ENCODE measurements at regions not wholly inside any gene's neighbourhood (a gene's known extent, or its start where the extent isn't known, plus 50 kb on each side); places are given as distances from the start of the nearest gene placed in this dataset.

- DNase-seq (ENCODE audit: low spot score) = no peak
These were observed 1088.3 kb upstream of the SORCS1 start for GRCh38 chr10:108252771-108253170.

DNA sequence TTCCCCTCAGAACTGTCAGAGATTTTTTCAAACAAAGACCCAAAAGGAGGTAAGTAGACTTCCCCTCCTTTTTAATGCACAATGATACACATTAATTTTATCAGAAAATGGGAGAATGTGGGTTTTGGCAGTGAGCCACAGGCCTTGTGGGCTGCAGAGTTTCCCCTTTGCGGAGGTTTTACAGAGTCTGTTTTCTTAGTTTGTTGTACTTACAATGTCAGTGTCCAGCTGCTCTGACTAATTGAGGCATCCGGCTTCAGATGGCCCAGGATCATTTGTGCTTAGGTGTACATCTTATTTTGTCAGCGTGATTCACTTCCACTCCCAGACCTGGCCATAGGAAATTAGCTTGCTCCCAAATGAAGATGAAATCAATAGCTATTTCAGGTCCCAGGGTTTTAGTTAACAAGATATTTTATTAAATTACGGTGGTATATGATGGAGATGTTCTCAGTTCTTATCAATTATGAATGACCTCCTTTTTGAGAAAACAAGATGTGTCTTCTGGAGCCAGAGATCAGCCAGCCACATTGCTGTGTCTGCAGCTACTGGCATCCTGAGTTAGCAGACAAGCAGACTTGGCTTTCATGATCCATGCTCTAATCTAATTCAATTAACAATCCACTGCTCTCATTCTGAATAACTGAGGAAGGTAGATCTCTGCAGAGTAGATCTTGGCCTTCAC is 1086.6 kb upstream of the SORCS1 start:
- DNase-seq (ENCODE audit: low spot score) = no peak

- peak; percentile 23 for DNase-seq (ENCODE audit: low spot score)
These were observed 1085.4 kb upstream of the SORCS1 start for GRCh38 chr10:108249940-108250339.

GRCh38 chr10:108244443-108245228 is 1080.1 kb upstream of the SORCS1 start:
- DNase-seq (ENCODE audit: low spot score) = no peak

GRCh38 chr10:108241166-108241565 is 1076.7 kb upstream of the SORCS1 start:
- DNase-seq (ENCODE audit: low spot score) = no peak

GRCh38 chr10:108238261-108238660 is 1073.8 kb upstream of the SORCS1 start:
- DNase-seq (ENCODE audit: low spot score) = no peak

GRCh38 chr10:108230478-108231170 is 1066.1 kb upstream of the SORCS1 start:
- DNase-seq (ENCODE audit: low spot score) = peak; percentile 12

DNA sequence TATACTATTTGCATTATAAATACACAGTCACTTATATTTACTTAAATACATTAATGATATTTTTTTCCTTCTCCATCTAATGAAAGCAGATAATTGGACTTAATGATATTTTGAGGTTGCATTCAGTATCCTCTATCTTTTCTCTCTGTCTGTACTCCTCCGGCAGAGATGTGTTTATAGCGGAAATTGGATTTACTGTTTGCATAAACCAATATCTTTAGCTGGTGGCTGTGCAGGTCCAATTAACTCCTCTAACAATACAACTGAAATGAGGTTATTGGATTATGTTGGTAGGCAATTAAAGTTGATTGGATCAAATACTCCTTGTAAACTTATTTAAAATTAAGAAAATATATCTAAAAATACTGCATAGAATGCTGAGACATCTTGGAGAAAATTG is 1044.2 kb upstream of the SORCS1 start:
- DNase-seq (ENCODE audit: low spot score) = no peak

GRCh38 chr10:108208038-108208437 is 1043.5 kb upstream of the SORCS1 start:
- DNase-seq (ENCODE audit: low spot score) = no peak

GRCh38 chr10:108204528-108205305 is 1040.2 kb upstream of the SORCS1 start:
- DNase-seq (ENCODE audit: low spot score) = peak; percentile 40

- no peak for DNase-seq (ENCODE audit: low spot score)
These were observed 1039.5 kb upstream of the SORCS1 start for GRCh38 chr10:108203905-108204527.

GRCh38 chr10:108187408-108188012 is 1023.0 kb upstream of the SORCS1 start:
- DNase-seq (ENCODE audit: low spot score) = no peak

DNA sequence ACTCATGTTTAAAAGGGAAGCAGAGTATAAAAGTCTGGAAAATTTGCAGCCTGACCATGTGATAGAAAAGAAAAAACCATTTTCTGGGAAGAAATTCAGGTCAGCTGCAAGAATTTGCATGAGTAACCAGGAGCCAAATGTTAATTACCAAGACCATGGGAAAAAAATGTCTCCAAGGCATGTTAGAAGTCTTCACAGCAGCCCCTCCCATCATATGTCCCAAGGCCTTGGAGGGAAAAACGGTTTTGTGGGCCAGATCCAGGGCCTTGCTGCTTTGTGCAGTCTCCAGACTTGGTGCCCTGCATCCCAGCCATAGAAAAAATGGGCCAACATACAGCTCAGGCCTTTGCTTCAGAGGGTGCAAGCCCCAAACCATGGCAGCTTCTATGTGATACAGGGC is 1019.6 kb upstream of the SORCS1 start:
- no peak for DNase-seq (ENCODE audit: low spot score)

DNA sequence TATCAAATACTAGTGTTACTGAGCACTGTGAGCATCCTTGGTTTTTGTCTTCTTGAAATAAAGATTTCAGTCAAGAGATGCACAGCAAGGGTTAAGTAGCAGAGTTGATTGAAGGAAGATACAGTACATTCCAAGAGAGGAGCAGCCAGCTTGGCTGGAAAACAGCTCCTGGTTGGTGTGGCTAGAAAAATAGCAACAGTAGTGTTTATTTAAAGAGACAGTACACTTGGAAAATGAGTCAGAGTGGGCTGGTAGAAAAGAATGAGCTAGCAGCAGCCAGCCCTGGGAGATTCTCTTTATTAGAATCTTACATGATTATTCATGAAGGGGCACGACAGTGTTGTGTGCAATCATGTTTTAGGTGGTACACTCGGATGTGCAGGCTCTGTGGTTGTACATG is 1016.4 kb upstream of the SORCS1 start:
- DNase-seq (ENCODE audit: low spot score) = no peak

- DNase-seq (ENCODE audit: low spot score) = no peak
These were observed 1005.3 kb upstream of the SORCS1 start for GRCh38 chr10:108169846-108170245.

- DNase-seq (ENCODE audit: low spot score) = no peak
These were observed 1003.3 kb upstream of the SORCS1 start for GRCh38 chr10:108167766-108168165.

- no peak for DNase-seq (ENCODE audit: low spot score)
These were observed 1001.9 kb upstream of the SORCS1 start for GRCh38 chr10:108166401-108166800.

DNA sequence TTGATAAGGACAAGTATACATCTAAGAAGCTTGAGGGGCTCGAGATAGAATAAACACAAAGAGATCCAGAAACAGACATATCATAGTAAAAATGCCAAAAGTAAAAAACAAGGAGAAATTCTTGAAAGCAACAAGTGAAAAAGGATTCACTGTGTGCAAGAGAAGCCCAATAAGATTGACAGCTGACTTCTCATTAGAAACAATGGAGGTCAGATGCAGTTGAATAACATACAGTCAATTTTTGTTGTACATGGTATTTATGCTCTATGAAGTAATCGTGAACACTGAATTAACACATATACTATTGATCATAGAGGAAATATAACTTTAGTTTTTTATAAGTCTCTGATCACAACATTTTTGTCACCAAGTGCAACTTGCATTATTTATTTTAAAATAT is 982.8 kb upstream of the SORCS1 start:
- no peak for DNase-seq (ENCODE audit: low spot score)

GRCh38 chr10:108141064-108141463 is 976.6 kb upstream of the SORCS1 start:
- DNase-seq (ENCODE audit: low spot score) = no peak

- DNase-seq (ENCODE audit: low spot score) = peak; percentile 15
These were observed 967.8 kb upstream of the SORCS1 start for GRCh38 chr10:108132303-108132702.

DNA sequence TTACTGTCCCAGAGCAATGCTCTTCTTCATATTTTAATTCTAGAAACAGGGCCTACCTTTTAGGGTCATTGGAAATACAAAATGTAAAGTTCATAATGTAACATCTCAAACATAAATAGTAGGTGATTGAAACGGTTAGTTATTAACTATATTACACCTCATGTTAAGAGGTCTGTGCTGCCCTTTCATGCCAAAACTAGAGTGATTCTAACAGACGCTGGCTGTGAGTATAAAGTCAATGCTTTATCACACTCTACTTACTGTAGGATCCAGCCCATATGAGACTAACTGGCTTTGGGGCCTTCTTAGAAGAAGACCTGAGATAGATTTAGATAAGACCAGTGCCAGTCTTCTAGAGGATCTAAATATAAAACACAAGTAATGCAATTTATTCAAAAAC is 966.1 kb upstream of the SORCS1 start:
- no peak for DNase-seq (ENCODE audit: low spot score)

Data from HT-29 (cell line).